BE2C (cell line): ENCODE measurements at regions not wholly inside any gene's neighbourhood (a gene's known extent, or its start where the extent isn't known, plus 50 kb on each side); places are given as distances from the start of the nearest gene placed in this dataset.
"Not testable (repeated sequence)": the region's sequence is repeated elsewhere in the genome, so short reads cannot be mapped to it uniquely, and the experiment has no call there.

Source experiments
- DNase-seq: peaks from one replicate; pipeline ENCODE4 v3.0.0-alpha.2; 2020
- H3K27me3 ChIP-seq: fragments of 250-450 bp; sonication (Bioruptor Pico); 2 replicates; pipeline ENCODE4 v1.5.1; 2020; ENCODE audit warnings: mild to moderate bottlenecking
- H3K36me3 ChIP-seq: fragments of 250-450 bp; sonication (Bioruptor Pico); 2 replicates; pipeline ENCODE4 v1.5.1; 2020; ENCODE audit warnings: mild to moderate bottlenecking
- H3K4me1 ChIP-seq: fragments of 250-450 bp; sonication (Bioruptor Pico); 2 replicates; pipeline ENCODE4 v1.5.1; 2020
- H3K4me3 ChIP-seq: 2 replicates; pipeline ENCODE4 v1.5.1; 2011; ENCODE audit warnings: low read depth, low read length
- H3K9me3 ChIP-seq: fragments of 250-450 bp; sonication (Bioruptor Pico); 2 replicates; pipeline ENCODE4 v1.5.1; 2020
- CTCF ChIP-seq: IDR thresholded peaks from 2 replicates; pipeline ENCODE4 v1.5.1; 2012; ENCODE audit warnings: mild to moderate bottlenecking, low read depth, low read length

- Histone ChIP-seq H3K4me3 (no peak overlapping the region), H3K27me3 (no peaks in the 10 kb centered on the region), H3K36me3 (no peaks in the 10 kb centered on the region), H3K9me3 (no peaks in the 10 kb centered on the region), H3K4me1 (no peaks in the 10 kb centered on the region)
- DNase-seq = no peak
- no peak for TF ChIP-seq CTCF
Measured at GRCh38 chr9:106032978-106033377, 338.6 kb downstream of the TMEM38B start.

- H3K27me3 ChIP-seq = no peaks in the 10 kb centered on the region
- H3K4me1 ChIP-seq = no peaks in the 10 kb centered on the region
- H3K36me3 ChIP-seq = no peaks in the 10 kb centered on the region
- no peak for DNase-seq
- H3K9me3 ChIP-seq = no peaks in the 10 kb centered on the region
- H3K4me3 ChIP-seq = no peak overlapping the region
- TF ChIP-seq CTCF = no peak
Measured at GRCh38 chr9:106035806-106036205, 341.5 kb downstream of the TMEM38B start.

GRCh38 chr9:106038266-106039001 lies 344.1 kb downstream of the TMEM38B start:
- DNase-seq = no peak
- H3K4me1 ChIP-seq = no peaks in the 10 kb centered on the region
- TF ChIP-seq CTCF = no peak

GRCh38 chr9:106039151-106039935 lies 345.0 kb downstream of the TMEM38B start:
- DNase-seq = no peak
- Histone ChIP-seq H3K27me3 (no peaks in the 10 kb centered on the region), H3K4me3 (no peak overlapping the region), H3K4me1 (no peaks in the 10 kb centered on the region), H3K36me3 (no peaks in the 10 kb centered on the region), H3K9me3 (no peaks in the 10 kb centered on the region)
- TF ChIP-seq CTCF = no peak

More at GRCh38 chr9:106038266-106039001, 344.1 kb downstream of the TMEM38B start:
- Histone ChIP-seq H3K9me3 (no peaks in the 10 kb centered on the region), H3K4me3 (no peak overlapping the region), H3K27me3 (no peaks in the 10 kb centered on the region), H3K36me3 (no peaks in the 10 kb centered on the region)

GRCh38 chr9:106041920-106042319 lies 347.6 kb downstream of the TMEM38B start:
- H3K36me3 ChIP-seq, H3K27me3 ChIP-seq, H3K4me3 ChIP-seq, H3K9me3 ChIP-seq, DNase-seq, H3K4me1 ChIP-seq: not testable (repeated sequence)

- no peak for DNase-seq
- H3K4me3 ChIP-seq = no peak overlapping the region
- H3K4me1 ChIP-seq = no peaks in the 10 kb centered on the region
- H3K9me3 ChIP-seq = no peaks in the 10 kb centered on the region
- no peak for TF ChIP-seq CTCF
- no peaks in the 10 kb centered on the region for H3K27me3 ChIP-seq
- no peaks in the 10 kb centered on the region for H3K36me3 ChIP-seq
Measured at GRCh38 chr9:106051545-106051944, 357.2 kb downstream of the TMEM38B start.
